GM21737 (cell line): ENCODE measurements at regions not wholly inside any gene's neighbourhood (a gene's known extent, or its start where the extent isn't known, plus 50 kb on each side); places are given as distances from the start of the nearest gene placed in this dataset.

Experiments
- ATAC-seq: cut with Tn5 transposase; IDR thresholded peaks from one replicate; pipeline ENCODE4 v1.9.1; 2021; ENCODE audit warnings: mild to moderate bottlenecking, moderate library complexity; ENCODE audit not compliant: unreplicated experiment

GRCh38 chr1:187871177-187871845 lies 1042.6 kb downstream of the PLA2G4A start:
- no peak for ATAC-seq

DNA sequence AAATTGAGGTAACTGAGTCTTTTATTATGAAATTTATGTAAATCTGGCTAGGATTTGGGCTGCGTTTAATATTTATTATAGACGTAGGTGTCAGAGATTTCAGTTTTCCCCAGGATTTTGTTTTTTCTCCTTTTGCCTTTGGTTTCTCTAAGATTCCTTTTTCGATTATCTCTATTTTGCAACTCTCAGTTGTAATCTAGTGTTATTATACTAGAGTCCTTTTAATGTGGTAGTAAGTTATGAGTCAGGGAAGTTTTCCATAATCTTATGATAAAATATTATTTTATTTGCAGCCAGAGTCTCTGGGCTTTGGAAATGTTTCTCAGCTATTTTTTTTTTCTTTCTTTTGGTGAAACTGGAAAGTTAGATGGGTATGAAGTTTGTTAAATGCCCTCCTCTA lies 1043.8 kb downstream of the PLA2G4A start:
- no peak for ATAC-seq

GRCh38 chr1:187873126-187873525 lies 1044.4 kb downstream of the PLA2G4A start:
- no peak for ATAC-seq

GRCh38 chr1:187876775-187877174 lies 1048.0 kb downstream of the PLA2G4A start:
- ATAC-seq, result no peak

DNA sequence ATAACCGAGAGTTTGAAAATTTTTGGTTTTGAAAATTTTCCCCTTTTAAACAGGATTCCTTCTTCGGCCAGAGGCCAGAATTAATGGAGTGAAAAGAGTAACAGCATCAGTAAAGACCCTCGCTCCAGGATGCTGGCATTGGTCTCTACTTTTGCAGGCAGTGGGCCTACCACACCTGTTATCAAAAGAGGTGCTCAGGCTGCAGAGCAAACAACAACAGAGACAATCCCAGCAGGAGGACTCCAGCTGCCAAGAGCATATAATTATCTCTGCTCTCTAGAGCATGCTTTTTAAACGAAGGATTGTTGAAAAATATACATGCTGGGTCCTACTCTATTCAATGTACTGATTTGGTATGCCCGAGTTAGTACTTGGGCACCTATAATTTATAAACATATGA lies 1048.5 kb downstream of the PLA2G4A start:
- ATAC-seq, result no peak

- no peak for ATAC-seq
Measured at GRCh38 chr1:187878883-187879282, 1050.1 kb downstream of the PLA2G4A start.

DNA sequence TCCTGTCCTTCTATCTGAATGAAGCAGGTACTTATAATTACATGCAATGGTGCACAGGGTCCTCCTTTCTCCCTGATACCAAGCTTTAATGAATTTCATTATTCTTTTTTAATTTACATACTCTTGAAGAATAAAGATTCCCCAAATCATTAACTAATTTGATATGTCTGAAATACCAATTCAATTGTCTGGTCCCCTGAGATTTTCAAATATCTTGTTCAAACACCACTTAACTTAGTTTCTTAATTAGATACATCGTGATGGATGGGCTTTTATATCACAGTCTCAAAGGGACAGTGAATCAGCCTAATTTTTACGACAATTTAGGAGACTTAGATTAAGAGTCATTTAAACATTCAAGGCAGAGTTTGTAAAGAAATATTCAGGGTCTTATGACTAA lies 1054.6 kb downstream of the PLA2G4A start:
- ATAC-seq, result no peak

- ATAC-seq, result no peak
Measured at GRCh38 chr1:187891993-187892682, 1063.4 kb downstream of the PLA2G4A start.

DNA sequence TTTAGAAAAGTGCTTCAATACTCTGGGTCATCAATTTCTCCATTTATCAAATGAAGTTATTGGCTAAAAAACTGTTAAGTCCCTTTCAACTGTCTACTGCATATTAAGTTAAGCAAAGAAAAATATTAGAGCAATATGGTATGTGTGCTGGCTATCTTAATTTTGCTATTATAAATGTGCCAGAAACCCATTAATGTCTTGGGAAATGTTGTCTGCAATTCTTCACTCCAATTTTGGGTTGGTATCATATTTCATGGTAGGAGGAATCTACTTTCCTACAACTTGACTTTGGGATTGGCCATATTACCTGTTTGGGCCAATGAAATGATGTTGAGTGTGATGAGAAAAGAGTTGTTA lies 1063.9 kb downstream of the PLA2G4A start:
- ATAC-seq, result no peak

DNA sequence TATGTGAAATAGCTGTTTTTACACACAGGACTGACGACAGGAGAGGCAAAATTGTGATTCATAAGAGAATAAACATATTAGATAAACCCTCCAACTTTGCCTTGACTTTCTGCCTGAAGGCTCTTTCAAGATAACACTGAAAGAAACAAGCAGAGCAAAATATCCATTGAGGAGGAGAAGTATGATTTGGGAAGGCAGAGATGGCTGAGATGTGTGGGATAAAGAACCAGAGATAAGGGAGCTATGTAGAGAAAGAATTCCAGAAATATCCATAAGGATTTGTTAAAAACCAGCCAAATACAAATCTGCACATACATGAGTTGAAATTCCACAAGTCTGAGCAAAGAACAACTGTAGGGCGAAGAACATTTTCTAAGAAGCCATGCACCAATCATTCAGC lies 1064.7 kb downstream of the PLA2G4A start:
- ATAC-seq, result no peak

DNA sequence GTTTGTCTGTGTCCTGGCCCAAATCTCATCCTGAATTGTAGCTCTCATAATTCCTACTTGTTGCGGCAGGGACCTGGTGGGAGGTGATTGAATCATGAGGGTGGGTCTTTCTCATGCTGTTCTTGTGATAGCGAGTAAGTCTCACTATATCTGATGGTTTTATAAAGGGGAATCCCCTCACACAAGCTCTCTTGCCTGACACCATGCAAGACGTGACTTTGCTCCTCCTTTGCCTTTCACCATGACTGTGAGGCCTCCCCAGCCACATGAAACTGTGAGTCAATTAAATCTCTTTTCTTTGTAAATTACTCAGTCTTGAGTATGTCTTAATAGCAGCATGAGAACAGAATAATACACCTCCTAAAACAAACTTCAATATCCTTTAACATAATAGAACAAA lies 1065.6 kb downstream of the PLA2G4A start:
- ATAC-seq, result no peak

DNA sequence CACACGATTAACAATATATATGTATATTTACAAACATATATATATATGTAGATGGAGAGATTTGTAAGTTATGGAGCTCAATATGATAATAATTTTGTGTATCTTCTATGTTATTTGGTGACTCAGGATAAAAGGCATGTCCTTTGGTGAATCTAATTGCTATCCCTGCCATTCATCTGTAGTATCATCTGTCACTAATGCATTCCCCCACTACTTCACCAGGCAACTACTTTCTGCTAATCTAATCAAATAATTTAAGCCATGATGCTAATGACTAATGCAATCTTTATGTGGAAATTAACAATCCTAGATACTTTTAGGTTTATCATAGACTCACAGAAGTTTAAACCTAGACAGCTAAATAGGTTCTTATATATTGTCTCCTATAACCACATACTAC lies 1074.5 kb downstream of the PLA2G4A start:
- no peak for ATAC-seq

- ATAC-seq, result no peak
Measured at GRCh38 chr1:187909382-187909781, 1080.6 kb downstream of the PLA2G4A start.

DNA sequence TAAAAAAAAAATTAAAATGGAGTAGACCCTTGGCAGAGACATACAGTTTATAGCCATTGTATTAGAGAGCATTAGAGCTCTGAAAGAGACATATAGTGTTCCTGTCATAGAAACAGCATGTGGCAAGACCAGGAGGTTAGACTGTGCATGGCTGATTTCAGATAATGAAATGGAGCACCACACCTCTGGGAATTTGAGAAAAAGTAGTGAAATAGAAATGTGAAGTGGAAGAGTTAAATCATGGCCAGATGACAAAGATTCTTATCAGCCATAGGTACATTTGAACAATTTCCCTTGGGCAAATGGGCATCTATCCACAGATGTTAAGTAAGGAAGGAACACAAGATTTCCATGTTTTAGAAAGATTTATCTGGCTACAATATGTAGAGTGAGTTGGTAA lies 1083.1 kb downstream of the PLA2G4A start:
- ATAC-seq, result no peak

DNA sequence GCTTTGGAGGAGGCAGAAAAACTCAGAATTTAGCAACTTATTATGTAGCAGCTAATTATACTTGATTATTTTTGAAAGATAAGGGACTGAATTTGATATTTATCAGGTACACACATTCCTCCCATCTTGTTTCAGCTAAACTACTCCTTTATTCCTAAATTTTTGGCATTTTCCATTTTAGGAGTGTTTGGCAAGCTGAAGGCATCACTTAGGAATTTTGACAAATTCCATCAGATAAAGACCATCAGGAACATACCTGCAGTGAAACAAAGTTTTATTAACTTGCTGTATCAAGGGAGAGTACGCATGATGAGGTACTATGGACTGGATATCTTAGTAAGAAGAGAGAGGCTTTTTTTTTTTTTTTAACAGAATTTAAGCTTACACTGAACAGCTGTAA lies 1092.2 kb downstream of the PLA2G4A start:
- no peak for ATAC-seq

GRCh38 chr1:187921426-187921825 lies 1092.7 kb downstream of the PLA2G4A start:
- no peak for ATAC-seq

- ATAC-seq, result no peak
Measured at GRCh38 chr1:187922255-187922654, 1093.5 kb downstream of the PLA2G4A start.

- ATAC-seq, result no peak
Measured at GRCh38 chr1:187924252-187924651, 1095.5 kb downstream of the PLA2G4A start.

- ATAC-seq, result no peak
Measured at GRCh38 chr1:187928288-187928687, 1099.5 kb downstream of the PLA2G4A start.

DNA sequence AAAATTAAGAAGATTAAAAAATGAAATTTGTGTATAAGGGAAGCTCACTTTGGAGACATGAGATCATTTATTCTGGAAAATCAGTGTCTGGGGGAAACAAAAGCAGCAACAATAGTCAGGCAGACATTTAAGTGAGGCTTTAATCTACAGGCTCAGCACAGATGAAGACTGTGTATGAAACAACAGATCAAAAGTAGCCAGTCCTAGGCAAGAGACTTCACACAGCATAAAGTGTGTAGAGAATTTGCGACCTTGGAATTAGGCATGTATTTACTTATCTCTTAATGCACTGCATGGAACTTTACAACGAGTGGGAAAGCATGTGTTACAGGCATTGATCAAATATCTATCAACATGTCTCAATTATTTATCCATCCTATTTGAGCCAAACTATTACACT lies 1099.9 kb downstream of the PLA2G4A start:
- ATAC-seq, result no peak

DNA sequence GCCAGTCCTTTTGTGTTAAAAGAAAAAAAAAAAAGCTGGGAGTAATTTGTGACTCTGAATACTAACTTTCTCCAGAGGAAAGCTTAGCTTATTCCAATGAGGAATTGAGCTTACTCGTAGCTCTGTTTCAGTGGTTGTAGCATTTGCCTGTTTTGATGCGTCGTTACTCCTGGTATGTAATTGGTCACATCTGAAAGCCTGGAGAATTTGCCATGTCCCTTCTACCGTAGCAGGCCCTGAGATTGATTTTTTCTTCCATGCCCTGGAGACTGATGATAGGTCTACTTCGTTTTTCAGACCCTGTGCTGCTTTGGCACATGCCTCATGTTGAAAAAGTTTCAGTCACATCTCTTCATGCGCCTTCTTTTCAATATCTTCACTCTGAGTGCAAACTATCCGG lies 1103.0 kb downstream of the PLA2G4A start:
- ATAC-seq, result no peak

DNA sequence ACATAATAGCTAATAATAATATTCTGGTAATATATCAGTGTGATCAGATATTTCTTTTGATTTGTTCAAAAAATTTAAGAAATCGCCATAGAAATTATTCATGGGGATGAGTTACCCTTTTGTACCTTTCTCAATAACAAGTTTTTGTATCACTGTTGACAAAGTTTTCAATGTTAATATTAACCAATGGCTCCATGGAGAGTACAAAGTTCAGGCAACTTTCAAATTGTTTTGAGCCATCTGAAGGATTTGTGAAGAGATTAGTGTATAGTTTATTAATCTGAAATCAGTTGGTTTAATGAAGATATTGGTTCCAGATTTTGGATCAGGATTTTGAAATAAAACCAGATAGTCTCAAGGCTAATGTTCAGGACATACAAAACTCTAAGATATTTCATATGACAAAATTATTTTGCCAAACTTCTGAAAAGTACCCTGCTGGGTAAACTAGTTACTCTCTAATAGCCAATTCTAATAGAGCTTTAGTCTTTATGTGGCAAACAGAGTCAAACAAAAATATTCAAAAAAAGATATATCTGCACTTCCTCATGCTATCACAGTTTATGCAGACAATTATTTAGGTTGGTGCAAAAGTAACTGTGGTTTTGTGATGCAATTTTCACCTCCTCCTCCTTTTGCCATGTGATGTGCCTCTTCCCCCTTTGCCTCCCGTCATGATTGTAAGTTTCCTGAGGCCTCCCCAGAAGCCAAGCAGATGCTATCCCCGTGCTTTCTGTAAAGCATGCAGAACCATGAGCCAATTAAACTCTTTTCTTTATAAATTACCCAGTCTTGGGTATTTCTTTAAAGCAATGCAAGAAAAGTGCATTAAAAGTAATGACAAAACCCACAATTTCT lies 1105.0 kb downstream of the PLA2G4A start:
- ATAC-seq, result no peak
